Kidney glomerular epithelial cell (primary cell): ENCODE measurements at regions not wholly inside any gene's neighbourhood (a gene's known extent, or its start where the extent isn't known, plus 50 kb on each side); places are given as distances from the start of the nearest gene placed in this dataset.

Source experiments
- DNase-seq: peaks from one replicate; lab custom pipeline; 2025; lab: John Stamatoyannopoulos, UW

DNA sequence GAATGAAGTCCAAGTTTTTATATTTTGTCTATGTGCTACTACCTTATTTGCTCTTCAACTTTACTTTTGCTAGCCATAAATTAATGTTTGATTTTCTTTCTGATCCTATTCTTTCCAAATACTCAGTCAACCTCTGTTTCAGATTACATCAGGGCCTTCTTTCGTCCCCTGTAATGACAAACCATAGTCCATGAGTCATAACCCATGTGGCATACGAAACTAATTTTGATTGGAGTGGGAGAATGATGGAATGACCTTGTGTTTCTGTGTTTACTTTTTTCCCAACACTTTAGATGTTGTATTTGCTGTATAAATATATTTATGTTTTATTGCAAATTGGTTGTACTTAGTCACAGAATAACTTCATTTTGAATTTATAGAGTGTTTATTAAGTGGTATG lies 1043.1 kb downstream of the DTWD2 start:
- DNase-seq, result no peak

DNA sequence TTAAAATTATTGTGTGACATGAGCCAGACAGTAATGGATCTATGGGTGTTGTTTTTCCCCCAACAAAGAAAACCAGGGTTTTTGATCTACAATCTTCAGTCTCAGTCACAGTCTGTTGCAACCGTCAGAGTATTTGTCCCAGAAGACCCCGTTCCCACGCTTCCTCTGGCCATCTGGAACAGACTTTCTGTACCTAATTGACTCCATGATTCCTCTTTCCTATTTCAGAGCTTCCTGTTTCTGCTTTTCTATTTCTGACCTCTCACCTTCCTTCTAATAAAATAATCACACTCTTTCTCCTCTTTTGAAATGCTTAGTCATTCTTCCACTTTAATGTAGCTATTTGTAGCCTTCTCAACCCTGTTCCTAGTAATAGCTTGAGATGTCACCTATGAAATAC lies 1044.8 kb downstream of the DTWD2 start:
- no peak for DNase-seq

DNA sequence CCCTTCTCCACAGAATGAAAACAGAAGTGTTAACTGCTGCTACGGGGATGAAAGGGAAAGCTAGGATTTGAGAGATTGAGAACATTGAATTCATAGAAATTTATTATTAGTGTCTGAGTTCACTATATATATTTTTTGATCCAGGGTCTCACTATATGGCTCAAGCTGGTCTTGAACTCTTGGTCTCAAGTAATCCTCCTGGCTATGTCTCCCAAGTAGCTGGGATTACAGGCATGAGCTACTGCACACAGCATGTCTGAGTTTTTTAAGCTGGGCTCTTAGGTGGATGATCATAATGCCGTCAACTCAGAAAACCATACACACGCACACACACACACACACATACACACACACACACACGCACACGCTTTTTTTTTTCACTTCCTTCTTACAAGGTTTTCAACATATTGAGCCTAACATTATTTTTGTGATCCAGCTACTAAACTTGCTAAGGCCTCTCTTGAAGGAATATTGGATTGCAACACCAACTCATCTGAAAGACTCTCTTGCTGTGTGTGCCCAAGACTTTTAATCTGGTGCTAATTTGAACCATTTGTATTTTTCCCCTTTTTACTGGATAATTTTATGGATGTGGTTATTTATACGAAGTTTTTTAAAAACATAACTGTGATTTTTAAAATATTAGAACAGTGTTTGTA lies 1045.4 kb downstream of the DTWD2 start:
- no peak for DNase-seq

DNA sequence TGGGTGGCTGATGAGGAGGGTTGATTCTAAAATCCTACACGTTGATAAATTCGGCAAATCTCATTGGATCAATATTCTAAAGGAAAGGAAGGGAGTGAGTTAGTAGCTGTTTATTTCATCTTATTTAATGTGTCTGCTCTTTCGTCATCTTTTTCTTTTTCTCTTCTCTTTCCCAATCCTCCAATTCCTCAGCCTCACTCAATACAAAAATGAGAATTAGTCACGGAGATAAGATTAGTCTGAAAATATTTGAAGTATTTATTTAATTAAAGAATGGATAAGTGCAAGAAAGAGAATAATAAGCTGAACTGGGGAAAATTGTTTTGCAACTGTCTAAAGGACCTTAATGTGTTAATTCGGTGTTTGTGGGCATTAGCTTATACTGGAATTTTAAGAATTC lies 1095.1 kb downstream of the DTWD2 start:
- no peak for DNase-seq

DNA sequence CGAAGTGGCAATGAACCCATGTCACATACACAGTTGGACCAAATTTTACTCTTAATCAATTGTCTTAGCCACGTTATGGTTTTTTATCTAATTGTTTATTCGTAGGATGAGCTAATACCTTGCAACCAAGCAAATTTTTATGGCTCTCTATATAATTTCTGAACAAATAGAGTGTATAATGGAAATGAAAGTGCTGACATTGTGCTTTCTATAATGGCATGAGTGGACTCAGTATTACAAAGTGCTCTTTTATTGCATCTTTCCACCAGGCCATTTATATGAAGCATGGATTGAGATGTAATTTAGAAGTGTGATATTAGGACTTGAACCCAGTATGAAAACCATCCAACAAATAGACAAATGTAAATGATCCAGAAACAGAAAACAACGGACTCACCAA lies 1096.0 kb downstream of the DTWD2 start:
- DNase-seq, result no peak

DNA sequence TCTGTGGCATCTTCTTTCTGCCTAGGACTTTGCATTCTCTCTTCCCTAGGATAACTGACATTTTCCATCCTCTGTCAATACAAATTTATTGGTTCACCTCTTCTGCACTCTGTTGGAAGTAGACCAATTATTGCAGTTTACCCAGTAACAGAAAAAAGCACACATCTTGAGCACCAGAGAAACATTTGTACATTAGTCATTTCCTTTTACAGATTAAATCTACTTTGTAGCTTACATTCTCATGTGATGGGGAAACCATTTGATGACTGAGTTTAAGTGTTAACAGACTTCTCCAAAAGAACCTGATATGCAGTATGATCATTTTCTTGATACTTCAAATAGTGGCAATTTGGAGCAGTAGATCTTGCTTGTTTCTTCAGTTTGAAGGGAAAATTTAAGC lies 1098.8 kb downstream of the DTWD2 start:
- DNase-seq, result no peak

DNA sequence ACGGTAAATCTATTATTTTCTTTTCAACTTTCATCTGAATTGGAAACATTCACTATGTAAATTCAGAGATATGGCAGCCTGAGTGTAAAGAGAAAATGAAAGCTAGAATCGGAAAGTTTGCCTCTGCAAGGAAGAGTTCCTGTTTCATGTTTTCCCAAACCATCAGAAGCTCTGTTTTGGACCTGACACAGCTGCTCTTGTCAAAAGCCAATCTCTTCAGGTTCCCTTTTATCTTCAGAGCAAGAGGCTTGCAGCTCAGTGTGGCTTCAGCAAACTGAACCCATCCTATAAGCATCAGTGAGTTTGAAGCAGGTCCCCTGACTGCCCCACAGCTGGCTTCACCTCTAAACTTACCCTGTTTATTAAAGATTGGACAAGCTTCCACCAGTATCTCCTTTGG lies 1099.7 kb downstream of the DTWD2 start:
- DNase-seq, result no peak

DNA sequence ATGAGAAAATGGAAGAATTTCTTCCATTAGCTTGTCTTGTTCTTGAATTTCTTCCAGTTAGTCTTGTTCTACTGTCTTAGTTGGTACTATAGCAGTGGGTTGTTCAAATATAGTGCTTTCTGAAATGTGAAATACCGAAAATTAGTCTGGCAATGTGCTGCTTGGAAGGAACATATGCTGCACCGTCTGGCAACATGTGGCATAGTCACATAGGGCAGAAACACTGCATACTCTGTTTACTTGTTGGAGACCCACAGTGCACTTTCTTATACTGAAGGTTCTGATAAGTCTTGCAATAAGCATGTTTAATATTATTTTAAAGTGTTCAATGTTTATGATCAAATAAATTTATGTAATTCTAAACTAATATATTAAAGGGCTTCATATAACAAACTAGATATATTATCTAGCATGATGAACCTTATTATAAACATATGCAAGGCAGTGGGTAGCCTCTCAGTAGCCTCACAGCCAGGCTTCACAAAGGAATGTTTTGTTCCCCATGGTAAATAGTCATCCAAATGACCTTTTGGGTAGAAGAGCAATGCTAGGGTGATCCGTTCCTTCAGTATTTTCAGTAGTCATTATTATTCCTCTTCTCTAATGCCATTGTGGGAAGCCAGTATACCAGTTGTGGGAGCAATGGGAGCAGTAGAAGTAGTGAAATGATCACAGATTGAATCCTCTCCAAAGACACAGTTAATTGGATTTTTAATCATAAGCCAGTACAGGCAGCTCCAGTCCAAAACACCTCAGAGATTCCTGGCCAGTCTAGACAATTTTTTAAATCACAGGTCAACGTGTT lies 1106.7 kb downstream of the DTWD2 start:
- DNase-seq, result no peak

DNA sequence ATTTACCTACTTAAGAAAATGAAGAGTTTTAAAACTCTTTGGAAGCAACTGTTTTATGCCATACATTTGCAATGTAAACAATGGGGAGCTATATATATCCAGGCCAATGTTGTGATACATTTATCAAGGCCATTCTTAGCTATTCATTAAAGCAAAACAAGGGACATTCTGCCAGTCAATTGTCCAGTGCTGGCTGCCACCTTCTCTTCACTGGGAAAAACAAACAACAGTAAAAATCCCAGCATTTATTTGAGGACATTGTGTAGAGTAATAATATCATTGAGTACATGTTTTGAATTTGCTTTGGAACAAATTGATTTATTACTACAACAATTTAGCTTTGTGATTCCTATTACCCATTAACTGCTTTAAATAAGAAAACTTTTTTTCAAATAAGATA lies 1107.4 kb downstream of the DTWD2 start:
- DNase-seq, result no peak

DNA sequence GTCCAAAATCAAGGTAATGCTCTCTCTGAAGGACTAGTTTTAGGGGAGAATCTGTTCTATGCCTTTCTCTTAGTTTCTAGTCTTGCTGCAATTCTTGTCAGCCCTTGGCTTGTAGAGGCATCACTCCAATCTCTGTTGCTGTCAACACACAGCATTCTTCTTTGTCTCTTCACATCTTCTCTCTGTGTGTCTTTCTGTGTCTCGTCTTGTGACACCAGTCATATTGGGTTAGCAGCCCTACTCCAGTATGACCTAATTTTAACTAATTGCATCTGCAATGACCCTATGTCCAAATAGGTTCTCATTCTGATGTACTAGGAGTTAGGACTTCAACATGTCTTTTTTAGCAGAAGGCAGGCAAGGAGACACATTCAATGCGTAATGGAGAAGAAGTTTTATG lies 1110.6 kb downstream of the DTWD2 start:
- DNase-seq, result no peak

DNA sequence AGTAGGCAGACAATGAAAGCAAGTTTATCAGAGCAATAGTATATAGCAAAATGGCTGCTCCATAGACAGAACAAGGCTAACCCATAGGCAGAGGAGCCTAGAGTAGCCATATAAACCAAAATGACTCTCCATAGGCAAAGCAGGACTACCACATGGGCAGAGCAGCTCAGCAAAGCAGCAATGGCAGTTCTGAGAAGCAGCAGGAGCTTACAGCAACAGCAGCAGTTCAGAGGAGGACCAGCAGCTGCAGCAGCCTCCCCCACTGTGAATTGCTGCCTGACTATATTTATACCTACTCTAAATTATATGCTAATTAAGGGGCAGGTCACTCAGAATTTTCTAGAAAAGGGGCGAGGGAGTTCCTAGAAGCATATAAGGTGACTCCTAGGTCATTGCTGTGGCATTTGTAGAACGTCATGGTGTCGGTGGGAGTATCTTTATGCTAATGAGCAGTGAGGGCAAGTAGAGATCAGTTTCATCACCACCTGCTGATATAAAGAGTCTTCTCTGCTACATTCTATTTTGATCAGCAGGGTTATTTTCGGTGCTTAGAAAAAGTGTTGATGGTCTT lies 1115.5 kb downstream of the DTWD2 start:
- DNase-seq, result no peak

DNA sequence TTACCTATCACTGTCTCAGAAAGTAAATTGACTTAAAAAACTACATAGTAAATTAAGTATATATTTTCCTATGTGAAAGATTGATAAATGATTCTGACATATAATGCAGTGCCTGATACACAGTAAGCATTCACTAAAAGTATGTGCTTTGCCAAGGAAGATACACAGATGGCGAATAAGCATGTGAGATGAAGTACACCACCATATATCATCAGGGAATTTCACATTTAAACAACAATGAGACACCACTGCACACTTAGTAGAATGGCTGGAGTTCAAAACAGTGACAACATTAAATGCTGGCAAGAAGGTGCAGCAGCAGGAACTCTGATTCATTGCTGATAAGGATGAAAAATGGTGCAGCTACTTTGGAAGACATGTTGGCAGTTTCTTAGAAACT lies 1118.8 kb downstream of the DTWD2 start:
- DNase-seq, result no peak

DNA sequence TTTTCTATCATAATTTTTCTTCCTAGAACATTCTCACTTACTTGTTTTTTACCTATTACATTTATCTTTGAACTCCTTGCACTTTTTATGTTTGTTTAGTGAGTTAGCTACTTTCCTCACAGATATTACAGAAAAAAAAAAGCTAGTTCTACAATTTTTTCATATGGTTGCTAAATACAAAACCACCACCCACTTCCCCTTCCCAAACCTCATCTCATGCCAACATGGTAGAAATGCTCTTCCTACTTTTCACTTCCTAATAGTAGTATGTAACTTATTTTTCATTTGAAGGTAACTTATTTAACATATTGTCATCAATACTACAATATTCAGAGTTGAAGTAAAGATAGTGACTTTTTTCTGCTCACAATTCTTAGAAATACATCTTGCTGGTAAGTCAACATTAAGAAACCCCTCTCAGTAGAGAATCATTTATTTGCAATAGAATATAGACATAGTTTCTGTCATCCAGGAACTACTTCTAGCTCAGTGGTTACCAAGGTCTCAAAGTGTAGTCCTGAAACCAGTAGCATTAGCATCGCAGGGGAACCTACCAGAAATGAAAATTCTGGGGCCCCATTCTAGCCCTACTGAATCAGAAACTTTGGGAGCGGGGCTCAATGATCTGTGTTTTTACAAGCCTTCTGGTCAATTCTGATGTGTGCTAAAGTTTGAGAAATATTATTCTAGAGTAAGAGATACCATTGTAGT lies 1124.6 kb downstream of the DTWD2 start:
- DNase-seq, result no peak

DNA sequence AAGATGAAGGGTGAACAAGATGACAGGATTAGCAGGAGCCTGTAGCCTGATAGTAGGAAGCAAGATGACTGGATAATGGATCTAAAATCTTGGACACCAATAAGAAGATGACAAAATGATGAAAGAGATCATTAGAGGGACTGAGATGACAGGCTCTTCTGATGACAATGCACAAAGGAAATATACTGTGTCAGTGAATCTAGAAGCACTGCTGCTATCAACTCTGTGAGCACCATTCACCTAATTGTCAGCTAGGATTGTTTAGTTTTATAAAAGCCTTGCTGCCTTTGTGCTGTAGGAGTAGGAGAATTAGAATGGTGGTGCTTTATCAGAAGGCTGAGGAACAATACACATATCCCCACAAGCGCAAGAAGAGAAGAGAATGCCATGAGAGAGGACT lies 1127.8 kb downstream of the DTWD2 start:
- no peak for DNase-seq

DNA sequence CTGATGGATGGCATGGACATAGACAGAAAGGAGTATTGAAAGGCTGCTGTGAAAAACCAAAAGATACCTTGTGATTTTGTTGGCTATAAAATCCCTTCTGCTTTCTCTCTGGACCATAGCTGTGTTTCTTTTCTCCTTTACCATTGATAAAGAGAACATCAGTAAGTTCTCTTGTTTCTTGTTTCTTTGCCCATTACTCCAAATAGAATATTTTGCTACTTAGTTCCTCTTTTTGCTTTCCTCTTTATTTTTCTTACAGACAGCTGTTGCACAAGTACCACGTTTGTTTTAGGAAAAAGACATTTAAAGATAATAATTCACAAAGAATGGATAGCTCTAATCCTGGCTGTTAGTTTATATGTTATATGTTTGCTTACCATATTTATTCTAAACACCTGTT lies 1129.2 kb downstream of the DTWD2 start:
- no peak for DNase-seq

DNA sequence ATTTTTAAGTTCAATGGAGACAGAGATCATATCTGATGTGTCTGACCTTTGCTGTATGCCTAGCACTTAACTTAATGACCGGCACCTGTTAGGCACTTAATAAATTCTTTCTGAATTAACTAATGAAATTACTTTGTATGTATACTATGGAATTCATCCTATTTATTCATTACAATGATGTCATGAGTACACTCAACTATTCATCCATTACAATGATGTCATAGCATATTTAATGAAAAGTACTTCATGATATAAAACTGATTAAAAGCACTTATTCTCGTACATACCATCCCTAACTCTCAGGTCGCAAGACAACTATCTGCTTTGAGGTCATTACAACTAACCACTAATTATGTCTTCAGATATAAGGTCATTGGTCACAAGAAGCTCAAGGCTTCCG lies 1131.6 kb downstream of the DTWD2 start:
- no peak for DNase-seq

DNA sequence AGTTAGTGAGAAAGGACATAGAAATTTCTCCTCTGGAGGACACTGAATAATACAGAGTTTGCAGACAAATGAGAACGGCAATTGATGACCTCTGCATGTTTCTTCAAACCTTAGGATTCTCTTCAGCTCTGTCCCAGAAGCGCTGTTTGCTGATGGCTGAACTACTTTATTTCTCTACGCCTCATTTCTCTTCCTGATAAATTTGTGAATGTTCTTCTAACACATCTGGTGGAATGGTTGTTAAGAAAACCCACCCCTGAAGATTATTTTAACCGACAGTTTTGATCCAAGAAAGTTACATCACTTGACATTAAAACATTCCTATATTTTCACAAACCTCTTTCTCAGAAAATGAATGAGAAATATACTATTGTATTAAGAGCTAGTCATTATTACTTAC lies 1150.6 kb downstream of the DTWD2 start:
- DNase-seq, result no peak

DNA sequence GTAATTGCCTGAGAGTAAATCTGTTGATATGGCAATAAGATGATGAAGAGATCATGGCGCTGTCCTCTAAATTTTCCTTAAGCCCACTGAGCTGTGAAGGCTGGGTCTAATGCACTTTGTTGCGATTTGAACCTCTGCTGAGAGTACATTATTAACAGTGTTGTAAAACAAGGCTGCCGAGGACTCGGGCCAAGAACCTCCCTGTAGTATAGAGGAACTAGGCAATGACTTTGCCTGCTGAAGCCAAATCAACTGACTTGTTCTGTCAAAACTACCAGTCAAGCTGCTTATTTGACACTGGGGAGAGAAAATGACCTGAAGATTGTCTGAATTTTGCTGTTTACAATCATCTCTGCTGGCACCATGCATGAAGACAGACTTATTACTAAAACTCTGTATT lies 1154.7 kb downstream of the DTWD2 start:
- no peak for DNase-seq

DNA sequence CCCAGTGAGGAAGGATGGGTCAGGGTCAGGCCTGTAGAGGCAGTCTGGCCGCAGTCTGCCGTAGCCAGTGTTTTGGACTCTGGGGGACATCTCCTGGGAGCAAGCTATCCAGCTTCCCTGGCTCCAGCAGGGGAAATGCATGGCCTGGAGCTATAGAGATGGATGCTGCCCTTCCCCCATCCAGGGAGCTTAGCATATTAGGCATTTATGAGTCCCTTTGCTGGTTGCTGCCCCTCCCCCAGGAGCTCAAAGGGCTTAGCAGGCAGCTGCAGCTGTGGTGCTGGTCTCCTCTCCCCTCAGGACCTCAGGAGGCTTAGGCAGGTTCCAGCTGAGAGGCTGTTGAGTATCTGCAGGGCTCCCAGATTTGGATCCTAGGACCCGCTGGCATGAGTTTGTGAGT lies 1158.7 kb downstream of the DTWD2 start:
- DNase-seq, result no peak

DNA sequence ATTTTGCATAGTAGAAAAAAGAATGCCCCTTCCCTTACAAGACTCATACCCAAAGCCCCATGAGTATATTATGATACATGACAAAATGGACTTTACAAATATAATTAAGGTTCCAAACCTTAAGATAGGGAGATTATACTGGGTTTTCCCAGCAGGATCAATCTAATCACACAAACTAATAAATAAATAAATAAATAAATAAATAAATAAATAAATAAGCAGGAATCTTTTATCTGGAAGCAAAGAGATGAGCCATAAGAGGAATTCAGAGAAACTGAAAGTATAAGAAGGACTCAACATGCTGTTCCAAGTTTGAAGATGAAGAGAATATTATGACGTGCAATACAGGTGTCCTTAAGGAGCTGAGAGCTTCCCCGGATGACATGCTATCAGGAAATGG lies 1174.5 kb downstream of the DTWD2 start:
- DNase-seq, result no peak

DNA sequence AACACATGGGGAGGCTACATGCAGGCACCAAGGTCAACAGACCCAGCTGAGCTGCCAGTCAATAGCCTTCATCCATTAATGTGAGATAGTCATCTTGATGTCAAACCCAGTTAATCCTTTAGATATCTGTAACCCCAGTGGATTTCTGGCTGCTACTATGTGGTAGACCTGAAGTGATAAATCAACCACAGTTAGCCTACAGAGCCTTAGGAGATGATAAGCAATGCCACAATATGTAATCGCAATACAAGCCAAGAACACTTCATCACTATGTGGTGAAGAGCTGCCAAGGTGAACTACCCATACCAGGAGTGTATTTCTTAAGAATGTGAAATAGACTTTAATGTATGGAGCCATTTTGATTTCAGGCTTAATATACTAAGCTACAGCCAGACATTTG lies 1175.5 kb downstream of the DTWD2 start:
- DNase-seq, result no peak

DNA sequence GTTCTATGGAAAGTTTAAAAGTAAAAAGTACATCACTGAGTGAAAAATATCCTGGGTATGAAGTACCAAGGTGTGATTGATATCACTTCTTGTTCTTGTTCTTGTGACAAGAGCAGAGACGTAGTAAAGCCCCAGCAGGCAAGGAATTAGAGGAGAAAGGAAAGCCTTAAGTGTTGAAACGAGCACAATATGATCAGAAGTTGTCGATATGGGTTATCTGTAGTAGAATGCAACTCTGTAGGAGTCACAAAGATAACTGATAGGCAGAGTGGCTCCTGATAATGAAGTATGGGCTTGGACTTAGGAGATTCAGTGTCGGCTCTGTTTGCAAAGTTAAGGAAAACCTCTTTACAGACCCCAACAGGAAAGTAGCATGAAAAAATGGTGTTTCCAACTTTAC lies 1179.1 kb downstream of the DTWD2 start:
- DNase-seq, result no peak

DNA sequence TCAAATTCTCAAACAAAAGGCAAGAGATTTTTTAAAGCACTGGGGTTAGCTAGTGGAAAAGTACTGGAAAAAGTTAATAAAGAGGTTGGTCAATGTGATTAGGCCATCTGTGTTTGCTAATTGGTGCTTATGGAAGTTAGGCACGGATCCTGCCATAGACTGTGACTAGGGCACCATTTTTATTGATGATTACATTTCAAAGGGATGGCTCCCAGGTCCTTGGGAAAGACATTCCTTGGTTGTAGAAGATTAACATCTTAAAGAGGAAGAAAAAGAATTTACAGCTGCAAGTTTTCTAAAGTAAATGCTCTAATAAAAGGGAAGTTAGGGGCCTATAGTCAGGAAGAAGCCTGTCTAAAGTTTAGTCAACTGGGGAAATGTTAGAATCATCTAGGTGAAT lies 1183.3 kb downstream of the DTWD2 start:
- no peak for DNase-seq
